NCI-H748 (cell line): ENCODE measurements at regions not wholly inside any gene's neighbourhood (a gene's known extent, or its start where the extent isn't known, plus 50 kb on each side); places are given as distances from the start of the nearest gene placed in this dataset.
A peak's percentile ranks its signal among the peaks of the same experiment; 100 is the strongest.

Source experiments
- DNase-seq: peaks from one replicate; lab custom pipeline; 2025; ENCODE audit not compliant: unreplicated experiment; lab: John Stamatoyannopoulos, UW

DNA sequence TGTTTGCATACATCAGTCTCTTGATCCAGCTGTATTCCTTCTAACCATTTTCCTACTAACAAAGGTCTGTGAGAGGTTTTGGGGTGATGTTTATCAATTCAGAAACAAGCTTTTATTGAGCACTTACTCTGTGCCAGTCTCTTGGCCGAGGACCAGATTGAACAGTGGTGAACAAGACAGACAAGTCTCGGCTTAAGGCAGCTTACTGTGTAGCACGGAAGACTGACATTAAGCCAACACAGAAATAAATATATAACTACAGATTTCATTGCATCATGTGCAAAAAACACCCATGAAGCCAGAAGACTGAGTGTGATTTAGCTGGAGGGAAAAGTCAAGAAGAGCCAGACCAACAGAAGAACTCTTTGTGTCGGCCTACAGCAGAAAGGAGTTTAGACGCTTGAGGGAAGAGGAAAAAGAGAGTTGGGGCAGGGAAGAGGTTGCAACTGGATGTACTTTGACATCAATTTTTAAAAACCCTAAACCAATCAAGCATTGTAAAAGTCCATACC, 549.6 kb upstream of the CITED2 start:
- DNase-seq, result no peak

DNA sequence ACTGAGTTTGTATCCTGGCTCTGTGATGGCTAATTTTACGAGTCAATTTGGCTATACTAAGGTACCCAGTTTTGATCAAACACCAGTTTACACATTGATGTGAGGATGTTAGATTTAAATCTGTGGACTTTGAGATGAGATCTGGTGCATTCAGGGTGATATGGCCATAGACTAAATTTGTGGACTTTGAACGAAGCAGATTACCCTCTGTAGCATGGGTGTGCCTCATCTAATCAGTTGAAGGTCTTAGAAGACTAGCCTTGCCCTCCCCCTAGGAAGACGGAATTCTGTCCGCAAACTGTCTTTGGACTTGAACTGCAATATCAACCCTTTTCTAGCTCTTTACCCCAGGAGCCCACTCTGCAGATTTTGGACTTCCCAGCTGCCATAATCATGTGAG, 547.8 kb upstream of the CITED2 start:
- DNase-seq, result no peak

DNA sequence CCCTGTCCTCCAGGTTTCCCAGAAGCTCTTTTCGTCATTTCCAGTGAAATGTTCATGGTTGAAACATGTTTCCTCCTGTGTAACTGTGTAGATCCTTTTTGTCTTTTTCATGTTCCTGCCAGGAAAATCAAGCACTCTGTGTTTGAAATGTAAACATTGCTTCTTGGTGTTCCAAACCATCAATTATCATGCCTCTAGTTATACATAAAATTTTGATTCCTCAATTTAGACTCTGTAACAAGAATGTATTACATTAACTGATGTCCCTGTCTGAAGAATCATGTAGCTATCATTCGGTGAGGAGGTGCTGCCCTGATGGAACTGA, 546.3 kb upstream of the CITED2 start:
- DNase-seq, result peak; percentile 32

DNA sequence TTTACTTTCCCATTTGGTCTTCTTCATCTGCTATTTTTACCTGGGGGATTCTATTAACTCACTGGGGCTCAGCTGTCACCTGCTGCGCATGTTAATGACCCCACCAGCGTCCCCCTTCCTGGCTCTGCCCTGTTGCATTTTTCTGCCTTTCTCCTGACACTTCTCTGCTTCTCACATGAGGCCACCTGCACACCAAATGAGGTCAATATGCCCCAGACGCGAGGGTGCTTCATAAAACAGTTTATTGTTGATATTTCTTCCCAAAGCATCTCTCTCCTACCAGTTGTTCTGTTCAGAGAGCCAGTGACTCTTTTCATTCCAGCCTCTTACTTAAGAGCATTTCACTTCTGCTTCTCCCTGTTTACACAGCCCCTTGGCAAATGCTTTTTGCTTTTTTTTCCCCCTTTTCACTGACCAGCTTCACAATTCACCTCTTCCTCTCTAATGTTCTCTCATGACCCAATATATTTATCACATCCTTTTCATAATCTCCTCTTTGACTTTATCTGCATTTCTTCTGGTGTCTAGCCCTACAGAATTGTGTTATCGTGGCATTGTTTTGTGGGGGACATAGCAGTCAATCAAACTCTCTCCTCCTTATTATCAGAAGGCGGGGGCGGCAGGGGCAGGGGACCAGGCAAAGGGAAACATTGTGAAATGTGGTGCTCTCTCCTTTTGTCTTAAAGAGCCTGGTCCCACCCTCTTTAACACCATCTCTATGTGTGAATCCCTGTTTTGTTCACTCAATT, 545.8 kb upstream of the CITED2 start:
- no peak for DNase-seq

DNA sequence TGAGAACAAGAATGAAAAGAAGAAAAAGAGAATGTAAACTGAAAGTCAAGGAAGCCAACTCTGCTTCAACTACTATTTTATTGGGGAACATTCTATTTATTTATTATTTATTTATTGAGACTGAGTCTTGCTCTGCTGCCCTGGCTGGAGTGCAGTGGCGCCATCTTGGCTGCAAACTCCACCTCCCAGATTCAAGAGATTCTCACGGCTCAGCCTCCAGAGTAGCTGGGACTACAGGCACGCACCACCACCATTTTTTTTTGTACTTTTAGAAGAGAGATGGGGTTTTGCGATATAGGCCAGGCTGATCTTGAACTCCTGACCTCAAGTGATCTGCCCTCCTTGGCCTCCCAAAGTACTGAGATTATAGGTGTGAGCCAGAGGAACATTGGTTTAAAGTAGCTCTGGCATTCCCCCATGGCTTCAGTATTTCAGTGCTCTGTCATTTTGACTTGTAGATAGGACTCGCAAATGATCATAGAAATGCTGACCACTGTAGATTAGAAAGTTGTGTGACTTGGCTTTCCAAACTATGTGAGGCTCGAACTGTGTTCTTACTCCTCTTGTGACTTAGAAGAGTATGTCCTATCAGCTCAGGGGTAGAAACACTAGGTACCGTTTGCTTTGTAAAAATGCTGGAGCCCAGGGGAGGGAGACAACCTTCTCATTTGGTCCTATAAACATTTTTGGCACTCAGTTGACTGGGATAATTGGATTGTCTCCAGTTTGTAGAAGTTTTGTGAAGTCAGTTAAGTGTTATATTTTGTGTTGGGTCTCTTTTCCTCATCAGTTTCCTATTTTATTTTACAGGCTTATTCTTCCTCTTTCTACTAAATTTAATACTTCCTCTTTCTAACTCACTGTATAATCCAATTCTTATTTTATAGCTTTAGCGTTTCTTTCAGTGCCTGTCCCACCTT, 544.9 kb upstream of the CITED2 start:
- DNase-seq, result no peak

DNA sequence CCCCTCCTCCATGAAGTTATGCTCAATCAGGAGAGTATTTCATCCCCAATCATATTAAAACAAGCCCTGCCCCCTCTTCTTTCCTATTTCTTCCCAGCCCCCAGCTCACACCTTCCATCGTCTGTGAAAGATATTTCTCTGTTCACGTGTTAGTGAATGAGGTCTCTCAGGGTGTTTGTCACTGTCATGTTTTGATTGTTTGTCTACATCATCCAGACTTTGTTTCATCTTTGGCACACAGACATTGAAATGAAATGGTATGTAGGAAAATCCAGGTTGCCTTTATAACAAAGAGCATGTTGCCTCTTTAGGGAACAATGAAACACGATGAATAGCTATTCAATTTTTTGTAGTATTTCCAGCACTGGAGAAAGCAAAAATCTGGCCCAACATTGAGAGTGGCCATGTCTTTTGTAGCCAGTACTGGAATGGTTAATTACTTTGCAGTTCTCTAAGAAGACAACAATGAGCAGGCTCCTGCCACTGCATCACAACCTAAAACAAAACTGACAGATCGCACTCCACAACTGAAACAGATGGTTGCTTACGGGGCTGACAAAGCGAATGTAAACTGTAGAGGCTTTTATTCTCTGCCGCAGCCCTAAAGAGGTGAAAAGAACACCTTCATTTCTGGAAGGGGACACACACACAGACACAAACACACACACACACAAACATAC, 543.6 kb upstream of the CITED2 start:
- DNase-seq, result no peak

DNA sequence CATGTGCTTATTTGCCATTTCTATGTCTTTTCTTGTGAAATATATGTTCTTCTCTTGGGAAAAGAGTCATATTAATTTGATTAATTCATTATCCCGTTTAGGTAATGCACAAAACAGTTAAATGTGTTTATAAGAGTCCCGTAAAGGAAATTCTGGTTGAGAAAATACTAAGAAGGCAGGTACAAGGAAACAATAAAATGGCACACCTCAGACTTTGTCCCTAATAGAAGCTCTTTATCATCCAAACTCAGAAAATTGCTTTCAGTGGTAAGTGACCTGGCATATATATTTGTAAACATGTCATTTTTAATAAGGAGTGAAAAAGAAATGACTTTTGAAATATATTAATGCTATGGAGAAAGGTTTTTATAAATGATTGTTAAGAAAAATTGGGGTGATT, 540.5 kb upstream of the CITED2 start:
- no peak for DNase-seq

DNA sequence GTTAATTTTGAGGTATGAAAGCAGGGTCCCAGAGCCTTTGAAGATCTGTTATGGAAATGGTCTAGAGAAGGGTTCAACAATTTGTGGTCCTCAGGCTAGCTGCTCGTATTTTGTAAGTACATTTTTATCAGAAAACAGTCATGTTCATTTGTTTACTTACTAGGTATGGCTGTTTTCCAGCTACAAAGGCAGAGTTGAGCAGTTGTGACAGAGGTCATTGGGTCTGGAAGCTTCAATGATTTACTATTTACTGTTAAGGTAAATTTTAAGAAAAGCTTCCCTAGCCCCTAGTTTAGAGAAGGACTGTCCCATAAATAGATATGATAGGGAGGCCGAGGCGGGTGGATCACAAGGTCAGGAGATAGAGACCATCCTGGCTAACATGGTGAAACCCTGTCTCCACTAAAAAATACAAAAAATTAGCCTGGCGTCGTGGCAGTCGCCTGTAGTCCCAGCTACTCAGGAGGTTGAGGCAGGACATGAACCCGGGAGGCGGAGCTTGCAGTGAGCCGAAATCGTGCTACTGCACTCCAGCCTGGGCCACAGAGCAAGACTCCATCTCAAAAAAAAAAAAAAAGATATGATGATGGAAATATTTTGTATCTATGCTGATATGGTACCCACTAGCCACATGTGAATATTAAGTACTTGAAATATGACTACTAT, 538.4 kb upstream of the CITED2 start:
- no peak for DNase-seq

DNA sequence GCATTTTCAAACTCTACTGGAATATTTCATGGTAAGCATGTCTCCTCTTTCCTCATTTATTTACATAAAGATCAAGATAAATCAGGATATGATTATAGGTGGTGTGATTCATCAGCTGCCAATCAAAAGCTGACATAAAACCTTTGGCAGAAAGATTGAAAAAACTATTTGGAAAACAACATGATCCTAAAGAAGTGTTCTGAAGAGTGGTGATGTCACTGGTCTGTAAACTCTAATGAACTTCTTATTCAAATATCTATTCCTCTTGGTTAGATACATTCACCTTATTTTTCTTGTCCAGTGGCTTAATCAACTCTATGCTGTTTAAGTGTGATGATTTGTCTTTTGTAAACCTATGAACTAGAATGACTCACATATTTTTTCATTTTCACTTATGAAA, 535.5 kb upstream of the CITED2 start:
- DNase-seq, result no peak

DNA sequence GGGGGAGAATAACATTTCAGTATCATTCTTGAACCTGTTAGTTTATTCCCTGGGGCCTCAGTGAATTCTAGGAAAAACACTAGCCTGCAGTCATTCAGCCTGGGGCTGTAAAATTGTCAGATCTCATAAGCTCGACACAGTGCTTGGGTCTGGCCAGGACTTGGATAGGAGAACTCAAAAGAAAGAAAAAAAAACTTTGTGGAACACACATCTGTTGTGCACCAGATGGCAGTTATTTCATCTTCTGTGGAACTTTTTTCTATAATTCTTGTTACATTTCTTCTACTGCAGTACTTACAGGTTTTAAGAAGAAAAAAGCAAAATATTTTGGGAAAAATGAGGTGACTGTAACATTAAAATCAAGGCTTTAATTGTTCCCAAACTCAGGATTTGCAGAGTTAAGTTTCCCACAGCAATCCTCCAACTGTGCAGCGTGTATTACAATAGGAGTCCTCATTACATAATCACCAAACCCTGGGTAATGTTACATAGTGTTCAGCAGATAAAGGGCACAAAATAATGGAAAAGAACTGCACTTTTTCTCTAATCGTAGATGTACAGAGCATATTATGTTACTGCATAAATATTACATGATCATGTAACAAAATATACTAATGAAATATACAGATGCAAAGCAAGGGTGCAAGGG, 531.1 kb upstream of the CITED2 start:
- DNase-seq, result no peak

DNA sequence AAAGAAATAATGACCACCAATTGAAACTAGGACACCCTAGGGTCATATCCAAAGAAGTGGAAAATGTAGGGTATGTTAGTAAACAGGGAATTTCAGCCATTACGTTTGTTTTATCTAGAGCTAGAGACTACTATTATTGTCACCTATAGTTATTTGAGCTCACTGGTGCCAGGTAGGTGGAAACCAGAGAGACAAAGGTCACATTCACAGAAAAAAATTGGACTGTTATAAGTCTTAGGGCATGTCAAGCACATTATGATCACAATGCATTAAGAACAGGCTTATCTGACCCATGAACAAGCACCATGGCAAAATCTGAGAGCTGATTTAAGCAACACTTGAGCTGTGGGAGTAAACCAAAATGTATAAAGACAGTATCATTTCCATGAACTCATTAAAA, 530.1 kb upstream of the CITED2 start:
- DNase-seq, result no peak

DNA sequence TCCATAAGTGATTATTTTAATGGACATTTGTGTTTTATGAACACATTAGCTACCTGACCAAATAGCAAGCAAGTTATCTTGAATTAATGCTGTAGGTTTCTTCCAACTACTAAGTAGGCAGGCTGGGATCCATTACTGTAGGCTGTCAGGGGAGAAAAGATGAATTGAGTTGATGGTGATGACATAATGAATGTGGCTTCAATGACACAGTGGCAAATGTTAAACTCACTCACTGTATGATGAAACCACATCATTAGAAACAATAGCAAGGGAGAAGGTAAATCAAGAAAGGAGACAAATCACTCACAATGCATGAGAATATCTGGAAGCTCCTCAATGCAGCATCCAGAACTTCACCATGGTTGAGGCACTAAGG, 529.7 kb upstream of the CITED2 start:
- no peak for DNase-seq

DNA sequence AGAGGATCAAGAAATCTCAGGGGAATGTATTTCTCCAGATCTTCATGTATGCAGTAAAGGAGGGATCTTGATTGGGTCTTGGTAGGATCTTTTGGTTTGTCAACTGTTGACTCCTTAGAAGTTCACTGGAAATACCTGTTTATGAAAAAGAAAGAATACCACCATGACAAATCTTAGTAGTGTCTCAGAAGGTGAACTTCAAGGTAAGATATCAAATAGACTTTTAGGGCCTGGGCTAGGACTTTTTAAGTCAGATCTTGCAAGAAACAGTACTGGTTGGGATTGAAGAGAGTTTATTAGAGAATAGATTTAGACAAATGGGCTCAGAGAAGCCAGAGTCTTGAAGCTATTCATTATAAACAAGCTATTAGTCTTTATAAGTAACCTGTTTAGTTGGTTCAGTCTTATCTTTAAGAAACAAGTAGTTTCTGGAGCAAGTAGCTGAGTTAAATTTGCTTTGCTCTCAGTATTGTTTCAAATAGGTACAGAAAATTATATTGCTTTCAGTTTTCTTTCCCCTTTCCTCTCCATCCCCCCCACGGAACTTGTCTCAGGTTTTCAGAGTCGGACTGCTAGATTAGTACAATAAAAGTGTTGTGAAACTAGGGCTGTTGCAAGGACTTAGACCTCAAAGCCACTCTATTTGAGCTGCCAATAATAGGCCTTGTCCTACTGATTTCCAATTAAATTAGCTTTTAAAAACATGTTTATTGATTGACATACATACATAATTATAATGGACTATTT, 529.1 kb upstream of the CITED2 start:
- DNase-seq, result no peak

DNA sequence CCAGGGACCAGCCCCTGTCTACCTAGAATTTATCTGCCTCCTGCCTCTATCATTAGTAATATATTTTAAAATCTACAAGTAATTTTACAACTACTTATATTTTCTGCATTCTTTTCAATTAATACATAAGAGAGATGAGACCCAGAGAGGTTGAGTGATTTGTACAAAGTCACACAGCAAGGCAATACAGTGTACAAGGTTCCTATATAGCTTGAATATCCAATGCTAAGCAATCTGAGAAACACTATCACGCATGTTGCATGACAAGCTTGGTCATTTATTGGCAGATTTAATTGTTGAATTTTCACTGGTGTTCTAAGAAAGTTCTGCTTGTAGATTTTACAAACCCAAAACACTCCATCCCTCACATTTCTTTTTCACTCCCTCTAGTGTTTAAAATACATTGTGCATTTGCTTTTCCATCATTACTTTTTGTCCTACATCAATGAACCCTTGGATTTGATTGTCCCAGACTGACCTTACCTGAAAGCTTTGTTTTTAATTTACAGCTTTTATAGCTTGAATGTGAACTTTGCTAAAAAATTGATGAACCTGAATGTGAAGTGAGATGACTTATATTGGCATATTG, 520.9 kb upstream of the CITED2 start:
- no peak for DNase-seq

DNA sequence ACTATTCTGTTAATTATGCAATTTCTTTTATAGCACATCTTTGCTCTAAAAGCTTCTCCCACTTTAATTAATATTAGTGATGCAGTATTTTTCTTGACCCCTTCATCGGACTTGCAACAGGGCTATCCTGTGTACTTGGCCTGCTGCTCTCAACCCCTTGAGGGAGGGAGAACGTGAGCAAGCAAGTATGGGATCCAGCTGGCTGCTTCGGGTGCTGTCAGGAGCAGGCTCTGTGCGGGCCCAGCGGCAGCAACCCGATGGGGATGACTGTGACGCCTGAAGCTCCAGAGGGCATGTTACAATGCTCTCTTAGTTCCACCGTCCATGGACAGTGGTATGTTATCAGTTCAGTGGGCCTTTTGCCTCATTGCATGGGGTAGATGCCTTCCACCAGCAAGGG, 519.8 kb upstream of the CITED2 start:
- DNase-seq, result no peak

DNA sequence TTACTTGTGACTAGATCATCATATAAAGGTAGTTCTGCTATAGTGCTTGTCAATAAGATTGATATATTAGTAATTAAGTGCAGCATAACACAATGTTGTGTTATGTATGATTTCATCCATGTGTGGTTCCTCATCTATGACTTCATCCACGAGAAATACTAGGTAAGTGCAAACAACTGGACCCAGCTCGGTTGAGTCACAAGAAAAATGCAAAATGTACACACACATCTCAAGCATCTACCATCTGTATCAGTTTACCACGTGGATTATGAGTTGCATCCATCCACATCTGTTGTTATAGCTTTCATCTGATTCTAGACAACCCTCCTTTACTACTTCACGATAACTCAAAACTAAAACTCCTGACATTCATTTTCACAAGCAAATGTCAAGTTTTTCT, 517.0 kb upstream of the CITED2 start:
- no peak for DNase-seq

DNA sequence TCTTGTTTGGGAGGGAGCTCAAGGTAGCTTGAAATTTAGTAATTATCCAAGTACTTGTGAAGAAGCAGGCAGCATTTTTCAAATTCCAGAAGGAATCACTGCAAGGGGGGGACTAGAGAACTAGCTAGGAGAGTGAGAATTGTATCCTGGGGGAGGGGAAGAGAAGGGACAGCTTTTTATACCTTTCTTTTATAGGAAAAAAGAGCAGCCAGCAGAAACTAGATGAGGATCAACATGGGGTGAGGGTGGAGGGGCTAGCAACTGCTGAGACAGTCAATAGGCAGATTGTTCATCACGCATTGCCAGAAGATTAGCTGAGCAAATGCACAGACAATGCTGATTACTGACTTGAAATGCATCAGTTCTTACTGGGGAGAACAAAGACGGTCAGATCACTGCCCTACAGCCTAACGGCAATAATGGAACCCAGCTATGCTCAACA, 514.3 kb upstream of the CITED2 start:
- peak; percentile 70 for DNase-seq

DNA sequence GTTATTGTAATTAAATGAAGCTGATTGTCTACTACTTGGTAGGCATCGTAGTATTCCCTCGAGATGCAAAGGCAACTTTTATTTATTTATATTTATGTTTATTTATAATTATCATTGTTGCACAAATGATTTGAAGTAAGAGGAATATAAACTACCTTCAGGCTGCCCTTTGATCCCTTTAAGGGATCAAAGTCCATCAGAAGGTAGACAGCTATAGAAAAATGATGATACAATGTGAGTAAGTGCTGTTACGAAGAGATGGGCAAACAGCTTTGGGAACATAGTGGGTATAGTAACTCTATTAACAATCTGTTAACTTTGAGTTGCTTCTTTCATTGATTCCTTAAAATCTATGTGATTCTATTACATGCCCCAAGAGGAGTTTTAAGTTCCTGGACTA, 512.8 kb upstream of the CITED2 start:
- no peak for DNase-seq

DNA sequence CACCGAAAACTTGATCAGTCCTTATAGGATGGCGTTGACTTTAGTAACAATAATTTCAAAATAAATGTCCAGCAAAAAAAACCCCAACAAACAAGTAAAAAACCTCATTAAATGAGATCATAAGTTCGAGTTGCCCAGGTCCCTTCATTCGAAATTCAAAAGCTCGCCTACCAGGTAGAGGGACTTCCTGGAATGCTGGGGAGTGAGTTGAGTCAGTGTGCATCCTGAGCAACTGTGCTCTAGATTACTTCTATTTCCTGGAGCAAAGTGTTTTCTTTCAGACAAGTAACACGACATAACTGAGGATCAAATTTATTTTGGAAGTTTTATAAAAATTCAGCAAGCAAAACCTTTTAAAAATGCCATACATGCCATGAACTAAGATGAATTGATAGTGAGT, 511.9 kb upstream of the CITED2 start:
- DNase-seq, result no peak

DNA sequence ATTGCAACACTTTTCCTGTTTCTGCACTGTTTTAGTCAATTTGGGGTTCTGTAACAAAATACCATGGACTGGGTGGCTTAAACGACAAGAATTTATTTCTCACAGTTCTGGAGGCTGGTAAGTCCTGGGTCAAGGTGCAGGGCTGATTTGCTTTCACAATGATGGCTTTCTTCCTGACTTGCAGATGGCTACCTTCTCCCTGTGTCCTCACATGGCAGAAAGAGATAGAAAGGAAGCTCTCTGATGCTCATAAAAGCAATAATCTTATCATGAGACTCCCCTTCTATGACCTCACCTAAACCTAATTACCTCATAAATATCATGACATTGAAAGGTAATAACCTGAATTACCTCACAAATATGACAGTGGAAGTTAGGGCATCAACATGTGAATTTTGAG, 511.5 kb upstream of the CITED2 start:
- no peak for DNase-seq
